Amniotic stem cell (primary cell): ENCODE measurements at regions not wholly inside any gene's neighbourhood (a gene's known extent, or its start where the extent isn't known, plus 50 kb on each side); places are given as distances from the start of the nearest gene placed in this dataset.

Experiments used
- DNase-seq: peaks from one replicate; lab custom pipeline; 2025; lab: John Stamatoyannopoulos, UW

DNA sequence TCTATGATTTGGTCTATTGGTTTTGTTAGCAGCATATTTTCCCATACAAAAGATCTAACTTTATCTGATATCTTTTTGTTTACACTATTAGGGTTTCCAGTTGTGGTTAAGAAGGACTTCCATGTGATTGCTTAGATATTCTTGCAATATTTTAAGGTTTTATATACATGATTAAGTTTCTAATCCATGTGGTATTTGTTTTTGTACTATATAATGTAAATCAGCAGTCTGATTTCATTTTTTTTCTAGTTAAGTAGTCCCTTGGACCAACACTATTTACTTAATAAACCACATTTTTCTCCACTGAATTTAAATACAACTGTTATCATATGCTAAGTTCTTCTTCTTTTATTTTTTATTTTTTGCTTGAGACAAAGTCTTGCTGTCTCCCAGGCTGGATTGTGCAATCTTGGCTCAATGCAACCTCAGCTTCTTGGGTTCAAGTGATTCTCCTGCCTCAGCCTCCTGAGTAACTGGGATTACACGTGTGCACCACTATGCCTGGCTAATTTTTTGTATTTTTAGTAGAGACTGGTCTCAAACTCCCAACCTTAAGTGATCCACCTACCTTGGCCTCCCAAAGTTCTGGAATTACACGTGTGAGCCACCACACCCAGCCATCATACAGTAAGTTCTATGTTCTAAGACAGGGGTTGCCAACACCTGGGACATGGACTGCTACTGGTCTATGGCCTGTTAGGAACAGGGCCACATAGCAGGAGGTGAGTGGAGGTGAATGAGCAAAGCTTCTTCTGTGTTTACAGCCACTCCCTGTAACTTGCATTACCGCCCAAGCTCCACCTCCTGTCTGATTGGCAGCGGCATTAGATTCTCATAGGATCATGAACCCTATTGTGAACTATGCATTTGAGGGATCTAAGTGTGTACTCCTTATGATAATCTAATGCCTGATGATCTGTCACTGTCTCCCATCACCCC is 58.5 kb upstream of the RAB27B start:
- DNase-seq, result no peak

DNA sequence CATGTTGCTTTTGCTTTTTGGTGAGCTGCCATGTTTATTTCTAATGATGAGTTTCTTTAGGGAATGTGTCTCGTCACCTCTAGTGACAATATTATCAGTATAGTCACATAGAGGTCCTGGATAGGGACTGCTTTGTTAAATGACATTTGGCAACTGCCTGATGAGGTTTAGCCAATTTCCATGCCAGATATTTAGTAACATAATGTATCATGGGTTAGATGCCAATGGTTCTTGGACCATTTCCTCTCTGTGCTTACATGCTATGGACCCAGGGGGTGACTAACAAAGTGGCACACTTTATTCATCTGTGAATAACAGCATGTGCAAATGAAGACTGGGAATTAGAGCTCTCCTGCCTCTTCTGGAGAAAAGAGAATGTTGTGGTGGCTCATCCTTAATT is 56.2 kb upstream of the RAB27B start:
- no peak for DNase-seq

DNA sequence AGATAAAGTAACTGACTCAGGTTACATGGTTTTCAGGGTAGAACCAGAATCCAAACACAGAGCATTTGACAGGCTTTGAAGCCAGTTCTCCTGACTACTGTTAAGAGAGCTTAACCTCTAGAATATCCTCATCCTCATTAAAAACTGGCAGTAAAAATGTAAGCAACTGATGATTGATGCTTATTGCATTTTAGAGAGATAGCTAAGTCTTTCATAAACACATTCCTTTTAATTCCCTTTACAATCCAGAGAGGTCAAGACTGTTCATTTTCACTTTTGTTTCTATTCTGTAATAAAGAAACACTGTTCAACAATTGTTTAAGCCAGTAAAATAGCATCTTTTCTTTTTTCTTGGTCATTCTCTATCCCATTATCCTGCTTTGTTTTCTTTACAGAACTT is 53.9 kb upstream of the RAB27B start:
- DNase-seq, result no peak

DNA sequence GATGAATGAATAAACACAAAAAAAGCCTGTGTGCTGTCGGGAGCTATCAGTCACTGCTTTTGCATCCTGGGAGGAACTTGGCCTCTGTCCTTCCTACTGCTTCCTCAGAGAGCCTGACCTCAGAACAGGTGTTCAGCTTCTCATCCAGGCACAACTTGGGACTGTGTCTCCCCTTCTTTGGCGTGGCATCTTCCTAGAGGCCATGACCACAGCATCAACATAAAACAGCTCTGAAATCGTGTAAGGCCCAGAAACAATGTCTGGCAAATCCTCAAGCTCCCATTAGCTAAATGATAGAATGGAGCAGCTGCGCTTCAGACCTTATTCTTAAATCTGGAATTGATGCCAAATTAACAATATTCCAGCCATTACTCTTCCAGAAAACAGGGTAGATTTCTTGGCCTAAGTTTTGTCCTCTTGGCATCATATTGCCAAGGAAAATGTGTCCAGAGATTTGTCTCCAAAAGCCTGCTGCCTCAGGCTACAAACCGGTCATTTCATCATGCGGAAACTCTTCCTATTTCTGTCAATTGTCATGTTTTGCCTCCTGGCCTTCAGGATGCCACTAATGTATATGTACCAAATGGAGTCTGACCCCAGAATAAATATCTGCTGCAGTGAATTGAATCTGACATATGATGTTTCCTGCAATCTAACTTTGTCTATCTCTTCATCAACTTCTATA is 53.2 kb upstream of the RAB27B start:
- no peak for DNase-seq

DNA sequence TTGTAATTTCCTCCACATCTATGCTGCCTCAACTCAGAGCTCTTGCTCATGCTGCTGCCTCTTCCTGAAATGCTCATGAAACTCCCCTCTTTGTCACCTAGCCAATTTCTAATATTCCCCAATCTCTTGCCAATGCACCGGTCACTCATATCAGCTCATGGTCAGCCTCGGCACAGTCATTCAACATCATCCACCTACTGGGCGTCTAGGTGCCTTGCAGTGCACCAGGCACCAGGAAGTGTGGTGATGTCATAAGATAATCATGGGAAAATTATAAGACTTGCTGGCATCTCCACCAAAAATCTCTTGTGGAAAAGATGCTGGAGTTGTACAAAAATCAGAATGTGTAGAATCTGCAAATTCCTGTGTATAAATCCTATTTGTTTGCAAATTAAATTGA is 52.6 kb upstream of the RAB27B start:
- peak; percentile 59 for DNase-seq

DNA sequence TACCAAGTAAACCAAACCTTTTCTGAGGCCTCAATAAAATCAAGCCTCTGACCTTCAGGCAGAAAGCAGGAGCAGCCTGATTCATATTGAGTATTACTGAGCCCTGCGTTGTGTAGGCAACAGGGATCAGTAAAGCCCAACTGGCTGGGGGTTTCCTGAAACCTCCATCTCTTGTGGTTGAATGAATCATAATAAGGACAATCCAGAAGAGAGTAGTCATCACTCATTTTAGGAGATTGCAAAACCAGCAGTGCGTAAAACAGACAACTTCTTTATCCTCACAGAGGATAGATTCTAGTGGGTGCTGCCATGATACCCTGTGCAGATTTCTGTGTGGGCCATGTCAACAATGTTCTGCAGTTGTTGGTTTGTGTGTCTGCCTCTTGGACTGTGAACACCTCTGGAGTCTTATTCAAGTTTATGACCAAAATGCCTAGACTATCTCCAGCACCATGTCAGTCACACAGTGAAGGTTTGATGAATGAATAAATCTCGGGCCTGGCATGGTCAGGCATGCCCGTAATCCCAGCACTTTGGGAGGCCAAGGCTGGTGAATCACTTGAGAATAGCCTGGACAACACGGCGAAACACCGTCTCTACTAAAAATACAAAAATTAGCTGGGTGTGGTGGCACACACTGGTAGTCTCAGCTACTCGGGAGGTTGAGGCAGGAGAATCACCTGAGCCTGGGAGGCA is 51.8 kb upstream of the RAB27B start:
- peak; percentile 95 for DNase-seq

DNA sequence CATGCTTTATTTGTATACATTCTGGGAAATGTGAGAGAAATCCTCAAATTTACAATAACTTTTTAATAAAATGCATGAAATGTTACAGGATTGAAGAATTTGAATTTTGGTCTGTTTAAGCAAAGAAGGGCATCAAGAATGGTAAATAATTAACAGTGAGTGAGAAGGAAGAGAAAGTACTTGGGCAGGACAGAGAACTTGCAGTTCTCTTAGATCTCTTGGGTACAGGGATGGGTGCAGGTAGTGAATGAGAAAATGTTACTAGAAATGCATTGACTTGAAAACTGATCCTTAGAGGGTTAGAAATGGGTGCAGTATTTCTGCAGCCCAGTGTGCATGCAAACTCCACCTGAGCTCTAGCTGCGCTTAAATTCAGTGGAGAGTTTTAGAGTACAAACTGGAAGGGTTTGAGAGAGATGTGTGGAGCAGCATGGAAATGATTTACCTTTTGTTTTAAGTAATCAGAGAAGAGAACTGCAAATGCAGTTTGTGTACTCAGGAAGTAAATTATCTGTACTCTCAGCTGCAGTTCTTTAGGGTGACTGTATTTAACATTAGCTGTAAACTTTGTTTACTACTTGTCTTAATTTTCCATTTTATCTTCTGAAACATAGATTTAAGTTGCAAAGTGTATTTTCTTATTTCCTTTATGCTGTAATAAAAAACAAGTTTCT is 51.0 kb upstream of the RAB27B start:
- no peak for DNase-seq

DNA sequence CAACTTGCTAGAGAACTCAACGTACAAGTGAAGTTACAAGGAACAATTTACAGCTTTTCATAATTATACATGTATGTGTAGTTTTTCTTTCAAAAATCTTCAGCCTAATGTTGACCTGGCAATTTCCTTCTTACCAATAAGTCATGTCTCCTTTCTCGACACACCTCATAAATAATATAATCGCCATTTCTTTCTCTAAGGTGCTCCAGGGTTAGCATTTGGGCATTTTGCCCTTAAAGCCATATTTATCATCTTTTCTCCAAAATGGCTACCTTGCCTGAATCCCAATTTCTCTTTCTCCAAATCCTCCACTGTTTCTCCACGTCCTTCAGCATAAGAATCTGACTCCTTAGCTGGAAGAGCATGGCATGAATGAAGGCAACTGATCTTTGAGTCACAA is 50.3 kb upstream of the RAB27B start:
- no peak for DNase-seq
